NCI-H345 (cell line): ENCODE measurements at regions not wholly inside any gene's neighbourhood (a gene's known extent, or its start where the extent isn't known, plus 50 kb on each side); places are given as distances from the start of the nearest gene placed in this dataset.
A peak's percentile ranks its signal among the peaks of the same experiment; 100 is the strongest.

Experiments used
- DNase-seq: peaks from one replicate; lab custom pipeline; 2025; lab: John Stamatoyannopoulos, UW

- peak; percentile 4 for DNase-seq
These were observed 427.2 kb upstream of the THBS1 start for GRCh38 chr15:39153716-39154115.

- DNase-seq, result no peak
These were observed 426.6 kb upstream of the THBS1 start for GRCh38 chr15:39154227-39154638.

DNA sequence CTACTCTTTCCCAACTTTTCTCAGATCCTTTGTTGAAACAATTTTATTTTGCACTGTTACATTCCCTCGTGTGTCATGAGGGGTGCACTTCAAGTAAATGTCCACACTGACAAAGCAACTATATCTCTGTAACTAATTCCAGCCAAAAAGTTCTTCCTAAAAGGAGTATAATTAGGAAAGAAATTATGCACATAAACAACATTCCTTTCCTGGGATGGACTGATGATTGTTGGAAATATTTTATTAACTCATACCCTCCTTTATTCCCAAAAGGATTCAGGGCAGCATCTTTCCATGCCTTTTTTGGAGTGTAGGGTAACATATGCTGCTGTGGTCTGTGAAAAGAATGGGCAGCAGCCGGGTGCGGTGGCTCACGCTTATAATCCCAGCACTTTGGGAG, 426.1 kb upstream of the THBS1 start:
- DNase-seq, result no peak

GRCh38 chr15:39156166-39156565, 424.7 kb upstream of the THBS1 start:
- DNase-seq, result no peak

DNA sequence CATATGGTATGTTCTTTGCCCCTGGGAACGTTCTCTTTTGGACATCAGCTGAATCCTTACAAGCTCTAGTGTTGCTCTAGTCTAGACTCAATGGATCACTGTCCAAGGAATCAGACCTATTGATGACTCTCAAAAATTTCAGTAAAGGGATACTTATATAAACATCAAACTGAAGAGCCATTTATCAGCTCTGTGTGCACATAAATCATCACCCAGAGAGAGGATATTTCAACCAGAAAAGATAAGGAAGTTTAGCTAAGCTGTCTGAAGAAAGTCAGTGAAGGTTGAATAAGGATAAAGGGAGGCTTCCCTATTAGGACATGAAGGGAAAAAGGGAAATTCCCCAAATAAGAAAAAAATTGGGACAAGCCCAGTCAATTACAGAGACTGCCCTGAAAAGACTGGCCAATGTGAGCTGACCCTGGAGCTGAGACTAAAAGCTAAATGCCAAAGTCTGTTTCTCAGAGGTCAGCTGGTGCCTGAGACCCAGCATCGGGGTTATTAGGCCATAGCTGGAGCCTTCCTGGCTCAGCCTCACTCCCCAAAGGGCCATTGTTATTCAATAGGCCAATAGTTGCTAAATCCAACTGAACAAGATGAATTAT, 424.1 kb upstream of the THBS1 start:
- DNase-seq, result no peak

DNA sequence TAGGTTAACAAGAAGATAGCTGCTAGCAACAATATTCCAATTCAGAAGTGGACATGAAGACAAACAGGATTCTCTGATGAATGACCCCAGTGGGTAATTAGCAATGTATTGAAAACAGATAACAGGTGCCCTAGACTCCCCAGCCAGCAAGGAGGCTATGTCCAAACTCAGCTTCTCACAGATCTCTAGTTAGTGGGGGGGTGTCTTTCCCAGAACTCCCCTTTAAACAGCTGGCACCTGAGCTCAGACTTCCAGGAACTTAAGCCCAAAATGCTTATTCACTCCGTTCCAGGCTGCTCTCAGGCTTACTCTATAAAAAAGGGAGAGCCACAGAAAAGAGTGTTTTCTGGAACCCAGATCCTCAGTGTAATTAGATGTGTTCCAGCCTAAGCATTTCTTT, 423.0 kb upstream of the THBS1 start:
- DNase-seq, result no peak

- DNase-seq, result no peak
These were observed 421.0 kb upstream of the THBS1 start for GRCh38 chr15:39159833-39160232.

- DNase-seq, result no peak
These were observed 419.8 kb upstream of the THBS1 start for GRCh38 chr15:39161096-39161495.

GRCh38 chr15:39165020-39165706, 415.7 kb upstream of the THBS1 start:
- no peak for DNase-seq

DNA sequence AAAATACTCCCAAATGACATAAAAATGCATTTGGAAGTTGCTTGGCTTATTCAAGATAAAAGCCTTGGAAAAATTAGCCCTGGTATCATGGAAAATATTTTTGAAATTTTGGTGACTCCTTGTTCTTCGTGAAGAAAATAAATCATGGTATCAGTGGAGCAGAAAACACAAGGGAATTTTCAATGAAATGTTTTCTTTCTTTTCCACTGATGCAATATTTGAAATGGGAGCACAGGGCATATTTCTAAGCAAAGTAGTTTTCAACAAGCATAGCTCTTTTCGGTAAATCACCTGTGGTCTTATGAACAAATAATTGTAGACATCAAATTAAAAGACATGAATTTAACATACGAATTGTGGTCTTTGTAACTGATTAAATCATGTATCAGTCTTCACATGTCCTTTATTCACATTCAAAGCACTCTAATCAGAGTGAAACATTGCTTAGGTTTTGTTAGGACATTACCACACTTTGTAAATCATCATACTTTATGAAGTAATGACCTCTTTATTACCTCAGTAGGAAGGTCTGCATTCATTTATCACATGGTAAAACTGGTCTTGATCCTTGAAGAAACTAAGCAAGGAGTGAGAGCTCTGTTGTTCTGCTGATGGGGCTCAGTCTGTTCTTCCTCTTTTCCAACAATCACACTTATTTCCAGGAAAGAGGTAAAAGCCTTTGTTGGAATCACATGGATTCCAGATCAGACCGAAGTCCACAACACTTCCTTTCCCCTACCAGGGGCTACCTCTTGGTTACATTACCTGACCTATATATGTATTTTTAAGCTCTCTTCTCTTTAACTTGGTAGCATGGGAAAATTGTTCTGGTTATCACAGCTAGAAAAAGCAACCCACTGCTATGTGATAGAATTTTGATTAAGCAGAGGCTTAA, 413.5 kb upstream of the THBS1 start:
- DNase-seq, result no peak

DNA sequence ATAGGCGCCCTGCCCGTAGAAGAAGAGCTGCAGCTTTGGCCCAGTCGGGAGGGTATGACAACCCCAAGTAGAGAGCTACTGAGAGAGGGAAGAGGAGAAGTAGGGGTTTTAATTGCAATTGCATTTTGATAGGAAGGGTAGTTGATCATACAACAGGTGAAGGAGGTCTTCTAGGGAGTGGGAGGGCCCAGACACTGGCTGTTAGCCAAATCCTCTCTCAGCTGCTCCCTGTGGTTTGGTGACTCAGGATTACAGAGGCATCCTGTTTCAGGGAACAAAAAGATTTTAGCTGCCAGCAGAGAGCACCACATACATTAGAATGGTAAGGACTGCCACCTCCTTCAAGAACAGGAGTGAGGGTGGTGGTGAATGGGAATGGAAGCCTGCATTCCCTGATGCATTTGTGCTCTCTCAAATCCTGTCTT, 408.9 kb upstream of the THBS1 start:
- DNase-seq, result peak; percentile 86

- DNase-seq, result no peak
These were observed 408.2 kb upstream of the THBS1 start for GRCh38 chr15:39172380-39173281.

GRCh38 chr15:39173426-39173825, 407.5 kb upstream of the THBS1 start:
- no peak for DNase-seq

DNA sequence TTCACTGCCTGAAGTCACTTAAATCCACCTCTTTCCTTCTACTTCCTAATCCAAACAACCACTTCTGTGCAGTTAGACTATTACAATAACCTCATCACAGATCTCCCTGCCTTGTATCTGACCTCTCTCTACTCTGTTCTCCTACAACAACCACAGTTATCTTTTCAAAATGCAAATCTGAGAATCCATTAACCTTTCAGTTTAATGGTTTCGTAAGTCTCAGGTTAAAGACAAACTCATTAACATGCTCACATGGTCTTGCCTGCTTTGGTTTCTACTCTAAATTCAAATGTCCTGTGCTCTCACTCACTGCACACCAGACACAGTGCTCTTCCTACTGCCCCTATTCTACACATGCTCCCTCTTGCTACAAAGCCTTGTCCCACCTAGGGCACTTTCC, 406.5 kb upstream of the THBS1 start:
- DNase-seq, result no peak

- no peak for DNase-seq
These were observed 404.8 kb upstream of the THBS1 start for GRCh38 chr15:39176030-39176429.

- no peak for DNase-seq
These were observed 403.3 kb upstream of the THBS1 start for GRCh38 chr15:39177561-39177960.

GRCh38 chr15:39180030-39180429, 400.8 kb upstream of the THBS1 start:
- no peak for DNase-seq

- DNase-seq, result no peak
These were observed 400.4 kb upstream of the THBS1 start for GRCh38 chr15:39180483-39180933.

DNA sequence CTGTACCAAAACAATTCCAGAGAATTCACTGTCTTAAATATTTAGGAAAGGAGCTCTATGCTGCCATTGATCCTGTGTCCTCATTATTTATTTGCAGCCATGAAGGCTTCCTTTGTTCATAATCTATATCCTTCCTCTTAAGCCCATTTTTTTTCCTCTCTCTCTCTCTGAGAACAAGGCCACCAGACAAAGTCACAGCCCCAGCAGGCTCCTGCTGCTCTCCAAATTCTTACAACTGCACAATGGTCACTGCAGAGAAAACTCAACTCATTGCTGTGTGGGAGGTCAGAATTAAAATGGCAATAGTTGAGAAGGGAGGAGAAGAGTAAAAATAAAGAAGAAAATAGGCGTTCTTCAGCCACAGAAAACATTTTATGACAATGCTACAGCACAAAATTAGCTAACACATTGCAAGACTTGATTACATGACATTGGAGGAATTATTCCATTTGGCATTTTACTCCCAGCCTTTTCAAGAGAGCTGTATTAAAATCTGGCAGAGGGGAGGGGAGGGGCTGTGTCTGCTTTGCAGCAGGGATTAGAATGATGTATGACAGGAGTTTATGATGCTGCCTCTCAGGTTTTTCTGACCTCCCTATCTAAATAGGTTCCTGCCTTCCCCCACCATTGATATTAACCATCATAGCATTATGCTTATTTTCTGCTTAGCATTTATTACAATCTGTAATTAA, 399.7 kb upstream of the THBS1 start:
- DNase-seq, result no peak

- no peak for DNase-seq
These were observed 398.9 kb upstream of the THBS1 start for GRCh38 chr15:39181940-39182339.
